Body of pancreas (tissue), 4 donors: ENCODE measurements at regions not wholly inside any gene's neighbourhood (a gene's known extent, or its start where the extent isn't known, plus 50 kb on each side); places are given as distances from the start of the nearest gene placed in this dataset.

Experiments
- POLR2A ChIP-seq, 3 donors: fragments of 450-650 bp; IDR thresholded peaks; one replicate each; pipeline ENCODE4 v1.6.1; 2016; ENCODE audit warnings: antibody characterized with exemption in 3 of 3, mild to moderate bottlenecking in 2 of 3
- TF ChIP-seq, protein P1 (sequence below), 7 experiments: fragments of 450-650 bp in 4 of 7; fragments of 200-600 bp in 3 of 7; sonication (generic) in 3 of 7; IDR thresholded peaks; one replicate each; pipeline ENCODE4 v1.5.1; 2016 to 2019; ENCODE audit warnings: antibody characterized with exemption in 7 of 7

DNA sequence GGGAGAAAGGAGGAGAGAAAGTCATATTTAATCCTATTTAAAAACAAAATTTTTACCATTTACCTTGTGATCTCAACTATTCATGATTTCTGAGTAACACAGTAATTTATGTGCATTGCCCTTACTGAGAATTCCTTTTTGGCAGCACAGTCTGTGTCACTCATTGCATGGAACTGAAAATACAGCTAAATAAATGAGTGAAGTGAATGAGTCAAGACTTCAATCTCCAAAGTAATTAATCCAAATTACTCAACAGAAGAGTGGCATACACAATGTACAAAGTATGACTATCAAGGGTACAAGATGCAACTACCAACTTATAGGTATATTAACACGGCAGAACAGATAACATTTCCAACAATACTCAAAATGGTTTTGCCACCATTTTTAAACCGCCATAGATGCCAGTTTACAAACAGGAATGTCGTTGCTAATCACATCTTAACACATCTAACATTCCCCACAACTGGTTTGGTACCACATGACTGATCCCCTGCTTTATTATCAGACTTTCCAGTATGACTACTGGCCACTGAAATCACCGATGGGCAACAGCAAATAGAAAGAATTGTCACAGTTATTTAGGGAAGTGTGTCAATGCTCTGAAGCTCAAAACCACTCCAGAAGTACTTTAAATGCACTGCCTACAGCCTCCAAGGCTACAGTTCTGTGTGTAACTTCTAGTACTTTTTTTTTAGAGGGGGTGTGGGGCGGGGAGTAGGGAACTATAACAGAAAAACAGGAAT lies 410.4 kb downstream of the SHQ1 start:
- TF ChIP-seq, protein P1, sequence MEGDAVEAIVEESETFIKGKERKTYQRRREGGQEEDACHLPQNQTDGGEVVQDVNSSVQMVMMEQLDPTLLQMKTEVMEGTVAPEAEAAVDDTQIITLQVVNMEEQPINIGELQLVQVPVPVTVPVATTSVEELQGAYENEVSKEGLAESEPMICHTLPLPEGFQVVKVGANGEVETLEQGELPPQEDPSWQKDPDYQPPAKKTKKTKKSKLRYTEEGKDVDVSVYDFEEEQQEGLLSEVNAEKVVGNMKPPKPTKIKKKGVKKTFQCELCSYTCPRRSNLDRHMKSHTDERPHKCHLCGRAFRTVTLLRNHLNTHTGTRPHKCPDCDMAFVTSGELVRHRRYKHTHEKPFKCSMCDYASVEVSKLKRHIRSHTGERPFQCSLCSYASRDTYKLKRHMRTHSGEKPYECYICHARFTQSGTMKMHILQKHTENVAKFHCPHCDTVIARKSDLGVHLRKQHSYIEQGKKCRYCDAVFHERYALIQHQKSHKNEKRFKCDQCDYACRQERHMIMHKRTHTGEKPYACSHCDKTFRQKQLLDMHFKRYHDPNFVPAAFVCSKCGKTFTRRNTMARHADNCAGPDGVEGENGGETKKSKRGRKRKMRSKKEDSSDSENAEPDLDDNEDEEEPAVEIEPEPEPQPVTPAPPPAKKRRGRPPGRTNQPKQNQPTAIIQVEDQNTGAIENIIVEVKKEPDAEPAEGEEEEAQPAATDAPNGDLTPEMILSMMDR (IDR thresholded peaks at IDR 0.05) = no peak
- no peak for TF ChIP-seq POLR2A (IDR thresholded peaks at IDR 0.05)
